A549 (cell line): ENCODE measurements at regions not wholly inside any gene's neighbourhood (a gene's known extent, or its start where the extent isn't known, plus 50 kb on each side); places are given as distances from the start of the nearest gene placed in this dataset.

Experiments used
- BCL3 ChIP-seq: fragments of >200 bp; sonication (Bioruptor Twin); formaldehyde crosslinking; IDR thresholded peaks from 3 replicates; pipeline ENCODE4 v1.6.1; 2016
- CBX8 ChIP-seq: fragments of 200-600 bp; sonication (generic); IDR thresholded peaks from 2 replicates; pipeline ENCODE4 v1.6.1; 2016
- CTCF ChIP-seq: fragments of >200 bp; sonication (Bioruptor Twin); formaldehyde crosslinking; IDR thresholded peaks from 3 replicates; pipeline ENCODE4 v1.5.1; 2016
- EP300 ChIP-seq, 2 experiments: fragments of >200 bp; sonication (Bioruptor Twin); formaldehyde crosslinking; IDR thresholded peaks; 2 replicates in 1 of 2; 3 replicates in 1 of 2; pipeline ENCODE4 v1.6.1; 2016 to 2017
- FOSL2 ChIP-seq, 2 experiments: fragments of 450-650 bp in 1 of 2; fragments of >200 bp in 1 of 2; sonication (Bioruptor Twin) in 1 of 2; formaldehyde crosslinking; IDR thresholded peaks; 2 replicates each; pipeline versions ENCODE4 v1.5.0 to v1.6.1; 2016 to 2020; ENCODE audit warnings: mild to moderate bottlenecking in 1 of 2, moderate library complexity in 1 of 2
- HEYL ChIP-seq: fragments of 250-450 bp; sonication (Bioruptor Pico); IDR thresholded peaks from 2 replicates; pipeline ENCODE4 v1.8.0; 2021; ENCODE audit warnings: mild to moderate bottlenecking, moderate library complexity
- MAX ChIP-seq: IDR thresholded peaks from 2 replicates; pipeline ENCODE4 v1.6.1; 2012
- PBX3 ChIP-seq: IDR thresholded peaks from 2 replicates; pipeline ENCODE4 v1.6.1; 2012
- POLR2A ChIP-seq: IDR thresholded peaks from 2 replicates; pipeline ENCODE4 v1.6.1; 2012; ENCODE audit warnings: mild to moderate bottlenecking, low read length
- RAD21 ChIP-seq, 2 experiments: fragments of >200 bp in 1 of 2; sonication (Bioruptor Twin) in 1 of 2; formaldehyde crosslinking in 1 of 2; IDR thresholded peaks in 1 of 2; conservative IDR thresholded peaks in 1 of 2; 2 replicates in 1 of 2; 3 replicates in 1 of 2; pipeline ENCODE4 v1.6.1; 2012 to 2018; ENCODE audit warnings: inconsistent platforms in 1 of 2
- SMC3 ChIP-seq: fragments of >200 bp; sonication (Bioruptor Twin); formaldehyde crosslinking; IDR thresholded peaks from 3 replicates; pipeline ENCODE4 v1.6.1; 2018; ENCODE audit warnings: inconsistent platforms
- ZFP36 ChIP-seq: fragments of 450-650 bp; IDR thresholded peaks from 2 replicates; pipeline ENCODE4 v1.6.1; 2014; ENCODE audit warnings: borderline replicate concordance; ENCODE audit not compliant: partially characterized antibody

- TF ChIP-seq RAD21 (conservative IDR thresholded peaks at IDR 0.05 in 1 of 2, IDR thresholded peaks at IDR 0.05 in 1 of 2), result no peak
- no peak for TF ChIP-seq CTCF
- TF ChIP-seq POLR2A, result no peak
- no peak for TF ChIP-seq MAX
- no peak for TF ChIP-seq EP300 (IDR thresholded peaks at IDR 0.05)
- no peak for TF ChIP-seq BCL3
- TF ChIP-seq SMC3, result no peak
- no peak for TF ChIP-seq FOSL2 (IDR thresholded peaks at IDR 0.05)
- no peak for TF ChIP-seq FOSL2 (CRISPR knock-in tag; IDR thresholded peaks at IDR 0.05)
- TF ChIP-seq PBX3, result no peak
- TF ChIP-seq ZFP36, result no peak
- TF ChIP-seq HEYL (CRISPR knock-in tag), result no peak
- TF ChIP-seq CBX8, result no peak
Observed at GRCh38 chr6:104404377-104404776, 455.3 kb downstream of the HACE1 start.
